ENCODE measurements at regions not wholly inside any gene's neighbourhood (a gene's known extent, or its start where the extent isn't known, plus 50 kb on each side); places are given as distances from the start of the nearest gene placed in this dataset.

DNA sequence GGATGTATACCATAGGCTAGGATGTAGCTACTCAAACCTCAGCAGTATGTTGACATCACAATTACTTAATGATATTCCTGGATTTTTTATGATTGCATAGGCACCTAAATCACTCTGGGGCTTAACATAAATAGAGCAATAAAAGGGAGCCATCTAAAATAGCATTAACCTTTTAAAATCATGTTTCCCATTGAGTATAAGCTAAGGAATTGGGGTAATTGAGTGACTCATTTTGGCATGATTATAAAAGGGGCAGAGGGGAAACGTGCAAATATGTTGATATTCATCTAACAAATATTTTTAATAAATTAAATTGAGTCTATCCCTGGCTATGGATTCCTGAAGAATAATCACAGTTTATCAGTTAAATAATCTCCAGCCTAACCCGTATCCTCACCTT lies 74.0 kb upstream of the ADGRF1 start:
- no peak for TF ChIP-seq ZNF672 (CRISPR knock-in tag; IDR thresholded peaks at IDR 0.05)
- no peak for TF ChIP-seq YY1 (IDR thresholded peaks at IDR 0.05; ENCODE audit: insufficient read depth, insufficient replicate concordance, low read depth, low read length)
- TF ChIP-seq TCF7 (IDR thresholded peaks at IDR 0.05; ENCODE audit: low read depth): no peak
- no peak for TF ChIP-seq TBP (CRISPR knock-in tag; IDR thresholded peaks at IDR 0.05)
- no peak for TF ChIP-seq ZNF788 (CRISPR knock-in tag; IDR thresholded peaks at IDR 0.05; ENCODE audit: borderline replicate concordance)
- no peak for TF ChIP-seq EP300 (IDR thresholded peaks at IDR 0.05; ENCODE audit: low read depth in 2 of 2, low read length in 2 of 2)
- no peak for TF ChIP-seq EP300 (CRISPR knock-in tag; IDR thresholded peaks at IDR 0.05; ENCODE audit: borderline replicate concordance)
- TF ChIP-seq, protein P1, sequence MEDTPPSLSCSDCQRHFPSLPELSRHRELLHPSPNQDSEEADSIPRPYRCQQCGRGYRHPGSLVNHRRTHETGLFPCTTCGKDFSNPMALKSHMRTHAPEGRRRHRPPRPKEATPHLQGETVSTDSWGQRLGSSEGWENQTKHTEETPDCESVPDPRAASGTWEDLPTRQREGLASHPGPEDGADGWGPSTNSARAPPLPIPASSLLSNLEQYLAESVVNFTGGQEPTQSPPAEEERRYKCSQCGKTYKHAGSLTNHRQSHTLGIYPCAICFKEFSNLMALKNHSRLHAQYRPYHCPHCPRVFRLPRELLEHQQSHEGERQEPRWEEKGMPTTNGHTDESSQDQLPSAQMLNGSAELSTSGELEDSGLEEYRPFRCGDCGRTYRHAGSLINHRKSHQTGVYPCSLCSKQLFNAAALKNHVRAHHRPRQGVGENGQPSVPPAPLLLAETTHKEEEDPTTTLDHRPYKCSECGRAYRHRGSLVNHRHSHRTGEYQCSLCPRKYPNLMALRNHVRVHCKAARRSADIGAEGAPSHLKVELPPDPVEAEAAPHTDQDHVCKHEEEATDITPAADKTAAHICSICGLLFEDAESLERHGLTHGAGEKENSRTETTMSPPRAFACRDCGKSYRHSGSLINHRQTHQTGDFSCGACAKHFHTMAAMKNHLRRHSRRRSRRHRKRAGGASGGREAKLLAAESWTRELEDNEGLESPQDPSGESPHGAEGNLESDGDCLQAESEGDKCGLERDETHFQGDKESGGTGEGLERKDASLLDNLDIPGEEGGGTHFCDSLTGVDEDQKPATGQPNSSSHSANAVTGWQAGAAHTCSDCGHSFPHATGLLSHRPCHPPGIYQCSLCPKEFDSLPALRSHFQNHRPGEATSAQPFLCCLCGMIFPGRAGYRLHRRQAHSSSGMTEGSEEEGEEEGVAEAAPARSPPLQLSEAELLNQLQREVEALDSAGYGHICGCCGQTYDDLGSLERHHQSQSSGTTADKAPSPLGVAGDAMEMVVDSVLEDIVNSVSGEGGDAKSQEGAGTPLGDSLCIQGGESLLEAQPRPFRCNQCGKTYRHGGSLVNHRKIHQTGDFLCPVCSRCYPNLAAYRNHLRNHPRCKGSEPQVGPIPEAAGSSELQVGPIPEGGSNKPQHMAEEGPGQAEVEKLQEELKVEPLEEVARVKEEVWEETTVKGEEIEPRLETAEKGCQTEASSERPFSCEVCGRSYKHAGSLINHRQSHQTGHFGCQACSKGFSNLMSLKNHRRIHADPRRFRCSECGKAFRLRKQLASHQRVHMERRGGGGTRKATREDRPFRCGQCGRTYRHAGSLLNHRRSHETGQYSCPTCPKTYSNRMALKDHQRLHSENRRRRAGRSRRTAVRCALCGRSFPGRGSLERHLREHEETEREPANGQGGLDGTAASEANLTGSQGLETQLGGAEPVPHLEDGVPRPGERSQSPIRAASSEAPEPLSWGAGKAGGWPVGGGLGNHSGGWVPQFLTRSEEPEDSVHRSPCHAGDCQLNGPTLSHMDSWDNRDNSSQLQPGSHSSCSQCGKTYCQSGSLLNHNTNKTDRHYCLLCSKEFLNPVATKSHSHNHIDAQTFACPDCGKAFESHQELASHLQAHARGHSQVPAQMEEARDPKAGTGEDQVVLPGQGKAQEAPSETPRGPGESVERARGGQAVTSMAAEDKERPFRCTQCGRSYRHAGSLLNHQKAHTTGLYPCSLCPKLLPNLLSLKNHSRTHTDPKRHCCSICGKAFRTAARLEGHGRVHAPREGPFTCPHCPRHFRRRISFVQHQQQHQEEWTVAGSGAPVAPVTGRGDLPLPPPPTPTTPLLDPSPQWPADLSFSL (CRISPR knock-in tag; IDR thresholded peaks at IDR 0.05): no peak
- no peak for TF ChIP-seq JUND (CRISPR knock-in tag; IDR thresholded peaks at IDR 0.05)
